GM19324 (cell line): ENCODE measurements at regions not wholly inside any gene's neighbourhood (a gene's known extent, or its start where the extent isn't known, plus 50 kb on each side); places are given as distances from the start of the nearest gene placed in this dataset.
A peak's percentile ranks its signal among the peaks of the same experiment; 100 is the strongest.

Experiments
- ATAC-seq: cut with Tn5 transposase; IDR thresholded peaks from one replicate; pipeline ENCODE4 v1.9.1; 2021; ENCODE audit warnings: mild to moderate bottlenecking, moderate library complexity; ENCODE audit not compliant: unreplicated experiment, low FRiP score

DNA sequence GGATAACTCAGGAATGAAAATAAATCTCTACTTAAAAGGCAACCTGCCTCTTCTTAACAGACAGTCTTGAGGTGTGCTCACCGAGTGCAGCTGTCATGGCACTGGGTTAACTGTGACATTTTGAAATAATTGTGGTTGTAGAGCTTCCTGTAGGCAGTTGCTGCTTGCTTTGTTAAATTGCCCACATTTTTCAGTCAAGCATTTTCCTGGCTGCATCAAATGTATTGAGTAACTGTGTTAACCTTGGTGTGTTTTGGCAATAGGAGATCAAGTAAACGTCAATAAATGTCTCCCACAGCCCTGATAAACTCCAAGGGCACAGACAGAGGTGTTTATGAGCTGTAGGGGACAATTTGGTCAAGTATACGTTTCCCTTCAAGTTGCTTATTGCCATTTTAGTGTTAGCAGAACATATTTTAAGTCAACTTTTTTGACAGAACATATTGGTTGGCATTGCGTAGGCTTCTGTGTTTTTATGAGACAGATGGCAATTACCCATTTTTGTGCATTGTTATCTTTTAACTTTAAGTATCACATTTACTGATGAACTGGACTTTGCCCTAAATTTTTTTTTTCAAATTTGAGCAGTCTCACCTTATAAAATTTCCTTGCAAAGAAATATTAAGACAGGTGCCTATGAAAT is 527.4 kb downstream of the C4orf33 start:
- no peak for ATAC-seq

DNA sequence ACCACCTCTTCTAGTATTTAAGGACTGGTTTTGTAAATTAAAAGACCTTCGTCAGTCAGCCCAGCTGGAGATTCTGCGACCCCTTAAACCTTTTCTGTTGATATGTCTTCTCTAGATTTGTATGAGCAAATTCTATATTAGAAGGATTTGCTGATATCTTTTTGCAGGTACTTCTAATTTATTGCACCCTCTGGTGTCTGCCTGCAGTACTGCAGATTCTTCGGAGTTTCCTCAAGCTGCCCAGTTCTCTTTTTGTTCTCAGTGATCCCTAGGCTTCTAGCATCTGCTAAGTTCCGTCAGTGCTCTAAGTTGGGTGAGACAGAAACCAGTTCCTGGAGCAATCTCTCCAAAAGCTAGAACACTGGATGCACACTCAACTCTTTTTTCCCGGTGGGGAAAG is 545.2 kb downstream of the C4orf33 start:
- peak; percentile 59 for ATAC-seq

DNA sequence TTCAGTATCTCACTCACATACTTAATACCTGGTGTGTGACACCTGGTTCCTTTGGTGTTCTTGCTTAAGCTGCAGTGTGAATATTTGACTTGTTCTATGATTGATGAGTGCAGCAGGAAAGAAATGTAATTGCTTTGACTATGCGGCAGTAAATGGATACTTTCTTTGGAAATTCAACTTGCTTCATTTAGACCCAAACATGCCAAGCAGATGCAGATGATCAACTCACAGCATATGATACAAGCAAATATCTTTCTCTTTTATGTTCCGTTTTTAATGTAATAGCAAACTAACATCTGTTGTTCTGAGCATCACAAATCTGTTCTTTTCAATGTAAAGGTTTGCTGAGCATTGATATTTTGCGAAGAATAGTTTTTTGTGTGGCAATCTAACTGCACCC is 549.5 kb downstream of the C4orf33 start:
- ATAC-seq = no peak

DNA sequence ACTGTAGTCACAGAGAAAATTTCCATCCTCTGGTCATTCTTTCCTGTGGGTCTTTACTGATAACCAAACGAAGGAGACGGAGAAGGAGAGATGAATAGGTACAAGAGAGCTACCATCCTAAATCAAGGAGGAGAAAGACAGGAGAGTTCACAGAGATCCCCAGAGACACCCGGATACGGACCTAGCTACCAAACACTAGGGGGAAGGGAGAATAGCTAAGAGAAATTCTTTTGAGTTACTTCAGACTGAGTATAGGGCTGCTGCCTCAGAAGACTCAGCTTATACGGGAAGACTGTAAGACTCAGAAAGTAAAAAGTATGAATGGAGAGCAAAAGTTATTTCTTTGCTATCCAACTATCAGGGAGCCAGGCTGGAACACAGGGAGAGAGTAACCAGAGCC is 572.1 kb downstream of the C4orf33 start:
- ATAC-seq = no peak

GRCh38 chr4:129672941-129673340 is 577.0 kb downstream of the C4orf33 start:
- ATAC-seq = no peak

- ATAC-seq = no peak
These were observed 579.1 kb downstream of the C4orf33 start for GRCh38 chr4:129675036-129675435.

DNA sequence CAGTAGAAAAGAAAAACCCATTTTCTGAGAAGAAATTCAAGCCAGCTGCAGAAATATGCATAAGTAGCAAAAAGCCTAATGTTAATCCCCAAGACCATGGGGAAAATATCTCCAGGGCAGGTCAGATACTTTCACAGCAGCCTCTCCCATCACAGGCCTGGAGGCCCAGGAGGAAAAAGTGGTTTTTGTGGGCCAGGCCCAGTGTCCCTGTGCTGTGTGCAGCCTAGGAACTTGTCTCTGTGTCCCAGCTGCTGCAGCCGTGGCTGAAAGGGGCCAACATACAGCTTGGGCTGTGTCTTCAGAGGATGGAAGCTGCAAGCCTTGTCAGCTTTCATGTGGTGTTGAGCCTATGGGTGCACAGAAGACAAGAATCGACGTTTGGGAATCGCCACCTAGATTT is 581.0 kb downstream of the C4orf33 start:
- ATAC-seq = no peak

DNA sequence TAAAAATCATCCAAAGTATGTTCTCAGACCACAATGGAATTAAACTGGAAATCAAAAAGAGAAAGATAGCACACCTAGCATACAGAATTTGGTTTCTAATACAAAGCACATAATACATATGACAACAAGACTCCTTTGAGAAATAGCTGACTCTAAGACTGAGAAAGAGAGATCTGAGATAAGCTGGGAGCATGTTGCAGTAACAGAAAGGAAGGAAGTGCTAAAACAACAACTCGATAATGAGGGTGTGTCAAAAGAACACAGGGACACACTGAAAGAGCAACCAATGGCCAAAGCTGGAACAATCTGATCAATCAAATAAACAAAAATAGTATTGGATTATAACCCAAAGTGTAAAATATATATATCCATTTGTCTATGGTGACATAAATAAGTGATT is 586.6 kb downstream of the C4orf33 start:
- ATAC-seq = no peak

GRCh38 chr4:129707949-129708348 is 612.0 kb downstream of the C4orf33 start:
- ATAC-seq = no peak

DNA sequence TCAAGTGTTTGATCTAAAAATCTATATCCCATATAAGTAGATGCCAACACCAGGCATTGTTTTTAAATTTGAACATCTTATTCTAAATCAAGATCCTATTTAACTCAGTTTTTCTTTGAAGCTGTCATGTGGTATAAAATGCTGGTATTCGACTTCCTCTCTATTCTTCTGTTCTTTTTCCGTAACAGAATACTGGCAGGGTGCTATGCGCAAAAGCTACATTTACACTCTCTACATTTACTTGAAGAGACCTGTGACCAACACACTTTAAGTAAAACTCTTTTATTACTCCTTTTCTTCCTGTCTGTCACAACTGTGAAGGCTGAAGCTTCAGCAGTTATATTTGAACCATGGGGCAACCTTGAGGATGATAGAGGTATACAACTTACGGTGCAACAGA is 612.8 kb downstream of the C4orf33 start:
- ATAC-seq = no peak

- ATAC-seq = no peak
These were observed 642.2 kb downstream of the C4orf33 start for GRCh38 chr4:129738175-129738574.

- no peak for ATAC-seq
These were observed 651.8 kb downstream of the C4orf33 start for GRCh38 chr4:129747756-129748155.

DNA sequence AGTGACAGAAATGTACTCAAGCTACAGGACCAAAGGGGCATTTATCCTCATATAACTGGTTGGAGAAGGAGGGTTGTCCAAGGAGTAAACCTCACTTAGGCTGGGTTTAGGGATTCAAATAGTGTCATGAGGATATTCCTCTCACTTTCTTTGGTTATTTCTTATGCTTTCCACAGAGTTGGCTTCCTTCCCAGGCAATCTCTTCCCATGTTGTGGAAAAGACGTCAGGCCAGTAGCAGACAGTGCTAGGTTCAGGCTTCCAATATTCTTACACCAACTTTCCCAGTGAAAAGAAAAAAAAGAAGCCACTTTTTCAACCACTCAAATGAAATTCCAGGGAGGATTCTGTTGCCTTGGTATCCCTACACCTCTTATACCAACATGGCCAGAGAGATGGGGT is 653.0 kb downstream of the C4orf33 start:
- no peak for ATAC-seq

- ATAC-seq = no peak
These were observed 655.7 kb downstream of the C4orf33 start for GRCh38 chr4:129751646-129752045.

GRCh38 chr4:129783596-129783995 is 687.6 kb downstream of the C4orf33 start:
- ATAC-seq = no peak

- ATAC-seq = no peak
These were observed 692.5 kb downstream of the C4orf33 start for GRCh38 chr4:129788486-129788885.

DNA sequence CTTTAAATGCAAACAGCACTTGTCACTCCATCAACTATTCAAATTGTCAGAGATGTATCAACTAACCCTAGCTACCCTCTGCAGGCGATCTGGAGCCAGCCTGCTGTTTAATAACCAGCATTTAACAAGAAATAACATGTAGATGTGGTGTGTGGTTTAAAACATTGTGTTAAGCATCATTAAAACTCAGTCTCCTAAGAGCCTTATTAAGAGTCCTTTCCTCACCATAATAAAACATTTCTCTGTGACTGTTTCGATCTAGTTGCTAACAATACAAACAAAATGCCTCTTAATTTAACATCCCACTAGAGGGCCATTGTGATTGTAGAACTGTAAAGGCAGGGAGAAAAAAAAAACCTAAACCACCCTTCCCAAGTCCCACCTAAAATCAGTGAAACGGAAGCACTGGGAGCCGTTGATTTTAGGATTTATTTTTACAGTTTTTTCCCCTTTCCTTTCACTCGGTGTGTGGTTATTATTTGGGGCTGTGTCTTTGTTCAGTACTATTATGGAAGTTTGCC is 708.6 kb downstream of the C4orf33 start:
- no peak for ATAC-seq

DNA sequence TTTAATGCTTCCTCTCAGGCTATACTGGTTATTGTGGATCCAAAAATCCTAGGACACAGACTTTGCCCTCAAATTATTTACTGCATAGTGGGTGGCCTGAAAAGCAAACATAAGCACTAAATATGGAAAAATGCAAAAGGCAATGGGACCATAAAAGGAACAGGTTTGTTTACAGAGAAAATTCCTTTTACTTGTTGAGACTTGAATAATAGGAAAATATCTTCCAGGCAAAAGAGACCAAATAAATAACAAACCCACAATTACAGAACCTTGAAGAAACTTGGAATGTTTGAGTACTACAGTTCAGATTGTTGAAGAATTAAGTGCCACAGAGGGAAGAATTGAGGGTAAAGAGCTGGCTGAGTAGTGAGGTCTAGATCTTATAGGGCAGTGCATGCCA is 711.0 kb downstream of the C4orf33 start:
- no peak for ATAC-seq

- ATAC-seq = no peak
These were observed 712.3 kb downstream of the C4orf33 start for GRCh38 chr4:129808242-129808641.

- ATAC-seq = no peak
These were observed 725.1 kb downstream of the C4orf33 start for GRCh38 chr4:129821073-129821472.

DNA sequence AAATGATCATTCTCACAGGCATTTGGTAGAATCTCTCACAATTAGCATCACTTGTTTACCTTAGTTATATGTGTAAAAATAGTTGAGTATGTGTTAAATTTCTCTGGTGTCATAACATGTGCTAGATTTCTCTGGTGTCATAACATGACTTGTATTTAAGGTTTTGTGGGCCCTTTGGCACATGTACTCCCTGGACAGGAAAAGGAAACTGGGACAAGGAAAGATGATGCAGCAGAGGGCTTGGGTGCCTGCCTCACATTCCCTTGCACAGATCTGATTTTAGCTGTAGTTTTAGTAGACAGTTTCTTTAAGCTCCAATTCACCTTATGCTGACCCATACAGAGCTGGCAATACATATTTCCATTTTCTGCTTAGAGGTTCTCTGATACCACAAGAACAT is 726.0 kb downstream of the C4orf33 start:
- ATAC-seq = no peak

DNA sequence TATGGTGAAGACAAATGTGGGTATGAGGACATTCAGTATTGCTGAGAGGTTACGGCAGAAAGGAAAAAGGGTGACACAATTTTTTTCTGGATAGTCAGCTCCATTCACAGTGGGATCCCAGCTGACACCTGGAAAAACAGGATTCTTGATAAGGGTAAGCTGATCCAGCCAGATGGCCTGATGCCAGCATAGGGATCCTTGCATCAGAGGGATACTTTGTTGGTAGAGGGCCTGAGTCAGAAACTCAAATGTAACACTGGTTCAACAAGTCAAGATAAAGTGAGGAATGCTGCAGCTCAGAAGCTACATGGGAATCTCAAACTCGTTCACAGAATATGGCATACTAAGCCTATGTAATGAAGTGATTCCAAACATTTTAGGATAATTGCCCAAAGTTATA is 726.7 kb downstream of the C4orf33 start:
- ATAC-seq = no peak

- no peak for ATAC-seq
These were observed 727.2 kb downstream of the C4orf33 start for GRCh38 chr4:129823105-129823504.
